NB4 (cell line): ENCODE measurements at regions not wholly inside any gene's neighbourhood (a gene's known extent, or its start where the extent isn't known, plus 50 kb on each side); places are given as distances from the start of the nearest gene placed in this dataset.

Source experiments
- CTCF ChIP-seq: IDR thresholded peaks from one replicate; pipeline ENCODE4 v1.5.1; 2012; ENCODE audit warnings: low read depth, low read length
- MYC ChIP-seq: IDR thresholded peaks from 2 replicates; pipeline ENCODE4 v1.6.1; 2011; ENCODE audit warnings: low read depth, low read length
- POLR2A ChIP-seq: IDR thresholded peaks from 2 replicates; pipeline ENCODE4 v1.6.1; 2011; ENCODE audit warnings: mild to moderate bottlenecking; ENCODE audit not compliant: insufficient read length; ENCODE audit errors: extremely low read depth
- TF ChIP-seq, protein P1 (sequence below): IDR thresholded peaks from 2 replicates; pipeline ENCODE4 v1.6.1; 2011; ENCODE audit warnings: low read depth, low read length

DNA sequence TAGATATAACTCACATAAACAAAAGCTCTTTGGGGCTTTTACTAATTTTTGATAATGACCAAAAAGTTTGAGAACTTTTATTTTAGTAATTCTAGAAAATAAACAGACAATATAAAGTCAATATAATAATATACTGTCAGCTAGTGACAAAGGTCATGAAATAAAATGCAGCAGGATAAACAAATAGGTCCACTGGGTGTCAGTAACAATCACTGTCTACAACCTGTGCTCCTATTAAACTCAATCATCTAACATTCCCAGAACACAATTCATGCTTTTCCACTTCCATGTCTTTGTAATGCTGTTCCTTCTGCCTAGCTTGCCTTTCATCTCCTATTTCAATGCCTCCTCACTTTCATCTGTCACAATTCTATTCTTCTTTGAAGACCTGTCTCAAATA is 186.1 kb downstream of the GIPC2 start:
- TF ChIP-seq CTCF = no peak
- TF ChIP-seq, protein P1, sequence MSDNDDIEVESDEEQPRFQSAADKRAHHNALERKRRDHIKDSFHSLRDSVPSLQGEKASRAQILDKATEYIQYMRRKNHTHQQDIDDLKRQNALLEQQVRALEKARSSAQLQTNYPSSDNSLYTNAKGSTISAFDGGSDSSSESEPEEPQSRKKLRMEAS = no peak
- no peak for TF ChIP-seq POLR2A
- no peak for TF ChIP-seq MYC
